NCI-H2196 (cell line): ENCODE measurements at regions not wholly inside any gene's neighbourhood (a gene's known extent, or its start where the extent isn't known, plus 50 kb on each side); places are given as distances from the start of the nearest gene placed in this dataset.

Experiments
- DNase-seq: peaks from one replicate; lab custom pipeline; 2025; ENCODE audit not compliant: unreplicated experiment; lab: John Stamatoyannopoulos, UW

DNA sequence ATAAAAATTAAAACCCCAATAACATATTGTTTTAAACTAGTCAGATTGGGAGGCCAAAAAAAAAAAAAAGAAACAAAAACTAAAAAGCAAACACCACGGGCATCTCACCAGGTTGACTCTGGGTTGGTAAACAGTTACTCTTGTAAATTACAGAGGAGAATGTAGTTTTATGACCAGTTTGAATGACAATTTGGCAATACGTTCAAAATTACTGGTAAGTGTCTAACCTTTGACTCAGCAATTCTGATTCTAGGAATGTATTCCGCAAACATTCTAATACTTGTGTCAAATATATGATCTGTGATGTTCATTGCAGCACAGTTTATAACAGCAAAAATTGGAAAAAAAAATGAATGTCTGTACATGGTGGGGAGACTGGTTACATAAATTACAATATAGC, 1376.0 kb downstream of the TBC1D22A start:
- DNase-seq, result no peak

DNA sequence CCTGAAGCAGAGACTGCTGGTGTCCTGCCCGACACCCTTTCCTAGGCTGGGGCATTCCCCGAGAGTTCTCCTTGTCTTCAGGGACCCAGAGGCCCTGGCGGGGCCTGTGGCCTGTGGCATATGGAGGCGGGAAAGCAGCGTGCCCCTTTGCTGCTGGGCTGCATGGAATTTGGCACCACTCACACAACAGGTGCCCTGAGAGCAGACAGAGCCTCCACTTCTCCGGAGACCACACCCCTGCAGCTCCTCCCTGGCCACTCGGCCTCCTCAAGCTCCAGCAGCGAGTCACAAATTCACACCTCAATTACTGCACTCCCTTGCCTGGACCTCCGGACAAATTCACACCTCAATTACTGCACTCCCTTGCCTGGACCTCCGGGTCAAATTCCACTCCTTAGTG, 1375.2 kb downstream of the TBC1D22A start:
- DNase-seq, result no peak

DNA sequence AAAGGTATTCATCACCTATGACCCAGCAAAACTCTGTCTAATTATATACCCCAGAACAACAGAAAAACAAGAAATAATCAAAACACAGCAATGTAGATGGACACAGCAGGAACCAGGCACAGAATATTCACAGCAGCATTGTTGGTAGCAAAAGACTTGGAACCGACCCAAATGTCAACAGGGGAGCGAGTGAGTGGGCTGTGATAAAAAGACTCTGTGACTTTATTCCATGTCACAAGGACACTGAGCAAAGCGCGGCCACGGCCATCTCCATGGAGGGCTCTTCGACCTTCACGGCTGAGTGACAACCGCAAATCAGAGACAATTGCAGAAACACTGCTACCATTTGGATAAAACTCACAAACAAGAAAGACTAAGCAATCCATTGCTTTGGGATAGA, 1373.1 kb downstream of the TBC1D22A start:
- no peak for DNase-seq

DNA sequence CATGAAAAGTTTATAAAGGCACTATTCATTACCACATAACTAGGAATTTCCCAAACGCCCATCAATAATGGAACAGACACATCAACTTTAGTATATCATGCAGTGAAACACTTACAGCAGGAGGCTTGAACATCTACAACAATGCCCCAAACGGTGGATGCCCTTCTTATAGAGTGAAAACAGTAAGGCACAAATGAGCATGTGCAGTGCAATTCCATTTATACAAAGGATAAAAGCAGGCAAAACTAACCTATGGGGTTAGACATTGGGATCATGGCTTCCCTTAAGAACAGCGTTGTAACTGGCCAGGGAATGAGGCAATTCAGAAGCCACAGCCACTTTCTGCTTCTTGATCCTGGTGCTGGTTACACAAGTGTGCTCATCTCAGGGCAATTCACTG, 1363.0 kb downstream of the TBC1D22A start:
- no peak for DNase-seq

DNA sequence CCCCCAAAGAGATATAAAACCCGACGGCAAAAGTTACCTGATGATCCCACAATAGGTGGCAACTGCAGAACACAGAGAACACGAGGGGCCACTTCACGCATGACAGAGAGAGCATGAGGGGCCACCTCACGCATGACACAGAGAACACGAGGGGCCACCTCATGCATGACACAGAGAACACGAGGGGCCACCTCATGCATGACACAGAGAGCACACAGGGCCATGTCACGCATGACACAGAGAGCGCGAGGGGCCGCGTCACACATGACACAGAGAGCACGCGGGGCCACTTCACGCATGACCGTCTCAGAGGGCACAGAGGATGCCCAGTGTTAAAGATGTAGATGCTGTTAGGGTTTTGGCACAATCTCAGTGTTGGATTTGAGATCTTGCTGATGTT, 1359.5 kb downstream of the TBC1D22A start:
- DNase-seq, result no peak

DNA sequence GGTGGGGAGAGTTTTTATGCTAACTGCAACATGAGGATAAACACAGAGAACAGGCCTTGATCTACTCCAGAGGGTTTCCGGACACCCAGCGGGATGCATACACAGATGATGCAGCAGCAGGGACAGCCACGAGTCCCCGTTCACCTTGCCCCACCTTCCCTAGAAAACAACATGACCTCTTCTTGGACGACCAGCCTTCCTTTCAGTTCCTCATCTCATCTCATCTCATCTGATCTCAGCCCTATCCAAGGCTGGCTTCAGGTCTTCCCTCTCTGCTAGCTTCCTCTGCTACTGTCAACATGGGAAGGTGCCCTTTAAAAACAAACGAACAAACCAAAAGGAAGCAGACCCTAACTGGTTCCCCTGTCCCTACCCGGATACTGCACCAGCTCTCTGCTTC, 1356.2 kb downstream of the TBC1D22A start:
- DNase-seq, result no peak

DNA sequence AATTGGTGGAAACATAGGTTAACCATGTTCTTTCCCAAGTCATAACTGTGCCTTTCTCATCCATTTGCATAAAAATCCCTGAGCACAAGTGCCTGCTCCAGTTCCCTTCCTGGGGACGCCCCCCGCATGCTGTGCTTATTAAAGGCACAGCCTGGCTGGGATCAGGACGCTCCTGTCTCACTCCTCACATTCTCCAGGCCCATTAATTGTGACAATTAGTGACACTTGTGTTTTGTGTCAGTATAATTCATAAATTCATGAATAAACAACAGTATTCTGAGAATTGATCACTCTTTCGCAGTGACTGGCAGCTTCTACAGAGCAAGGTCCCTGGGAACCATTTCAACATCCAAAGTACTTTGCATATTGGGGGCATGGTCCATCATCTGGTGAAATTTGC, 1354.4 kb downstream of the TBC1D22A start:
- no peak for DNase-seq

DNA sequence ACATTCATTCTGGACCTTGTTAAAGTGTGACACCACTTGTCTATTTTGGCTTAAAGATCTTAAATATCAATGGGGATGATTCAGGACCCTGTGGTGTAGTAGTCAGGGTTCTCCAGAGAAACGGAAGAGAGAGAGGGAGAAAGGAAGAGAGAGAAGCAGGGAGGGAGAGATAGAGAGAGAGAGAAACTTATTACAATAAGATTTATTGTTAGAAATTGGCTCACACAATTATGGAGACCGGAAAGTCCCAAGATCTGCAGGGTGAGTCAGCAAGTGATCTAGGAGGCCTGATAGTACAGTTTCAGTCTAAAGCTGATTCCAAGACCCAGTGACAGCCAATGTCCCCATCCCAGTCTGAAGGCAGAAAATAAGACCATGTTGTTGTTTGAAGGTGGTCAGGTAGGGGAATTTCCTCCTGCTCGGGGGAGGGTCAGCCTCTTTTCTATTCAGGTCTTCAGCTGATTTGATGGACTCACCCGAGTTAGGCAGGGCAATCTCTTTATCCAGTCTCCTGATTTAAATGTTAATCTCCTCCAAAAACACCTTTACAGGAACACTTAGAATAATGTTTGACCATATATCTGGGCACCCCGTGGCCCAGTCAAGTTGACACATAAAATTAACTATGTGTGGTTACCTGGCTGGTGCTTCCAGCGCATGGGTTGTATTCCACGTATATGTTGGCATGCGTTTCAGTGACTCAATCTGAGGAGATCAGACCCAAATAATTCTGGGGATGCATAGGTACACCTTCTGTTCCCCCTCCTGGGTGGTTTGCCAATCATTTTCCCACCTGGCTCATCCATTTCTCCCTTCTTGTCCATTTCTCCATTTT, 1350.5 kb downstream of the TBC1D22A start:
- DNase-seq, result no peak

DNA sequence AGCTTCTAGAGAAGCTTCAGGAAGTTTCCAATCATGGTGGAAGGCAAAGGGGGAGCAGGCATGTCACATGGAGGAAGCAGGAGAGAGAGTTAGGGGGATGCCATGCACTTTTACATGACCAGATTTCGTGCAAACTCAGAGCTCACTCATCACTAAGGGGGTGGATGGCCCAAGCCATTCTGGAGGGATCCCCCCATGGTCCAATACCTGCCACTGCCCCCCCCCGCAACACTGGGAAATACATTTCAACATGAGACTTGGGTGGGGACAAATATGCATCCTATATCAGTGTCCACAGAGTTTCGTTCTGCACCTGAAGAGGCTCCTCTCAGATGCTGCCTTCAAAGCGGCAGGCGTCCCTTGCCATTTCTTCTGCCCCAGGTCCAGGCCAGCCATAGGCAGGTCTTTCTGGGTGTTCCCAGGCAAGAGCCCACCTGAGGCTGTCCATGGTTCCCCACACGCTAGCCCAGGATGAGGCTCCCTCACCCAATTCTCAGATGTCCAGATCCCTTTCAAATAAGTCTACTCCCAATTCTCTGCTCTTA, 1344.3 kb downstream of the TBC1D22A start:
- no peak for DNase-seq

DNA sequence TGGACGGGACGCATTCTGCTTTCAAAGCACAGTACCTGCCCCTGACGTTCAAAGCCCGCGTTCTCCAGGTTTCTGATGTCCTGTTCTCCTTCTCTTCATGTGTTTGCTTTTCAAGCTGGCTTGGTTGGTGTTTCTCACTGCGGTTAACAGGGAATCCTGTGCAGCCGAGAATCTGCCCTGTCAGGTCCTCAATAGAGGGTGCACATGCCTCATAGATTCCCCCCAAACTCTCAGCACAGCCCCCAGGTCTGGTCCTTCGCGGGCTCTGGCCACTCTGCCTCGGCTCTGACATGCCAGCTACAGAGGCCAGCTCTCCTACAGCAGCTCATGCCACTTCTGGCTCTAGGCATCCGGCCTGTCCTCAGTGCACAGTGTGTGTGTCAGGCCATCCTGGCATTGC, 1343.8 kb downstream of the TBC1D22A start:
- no peak for DNase-seq

DNA sequence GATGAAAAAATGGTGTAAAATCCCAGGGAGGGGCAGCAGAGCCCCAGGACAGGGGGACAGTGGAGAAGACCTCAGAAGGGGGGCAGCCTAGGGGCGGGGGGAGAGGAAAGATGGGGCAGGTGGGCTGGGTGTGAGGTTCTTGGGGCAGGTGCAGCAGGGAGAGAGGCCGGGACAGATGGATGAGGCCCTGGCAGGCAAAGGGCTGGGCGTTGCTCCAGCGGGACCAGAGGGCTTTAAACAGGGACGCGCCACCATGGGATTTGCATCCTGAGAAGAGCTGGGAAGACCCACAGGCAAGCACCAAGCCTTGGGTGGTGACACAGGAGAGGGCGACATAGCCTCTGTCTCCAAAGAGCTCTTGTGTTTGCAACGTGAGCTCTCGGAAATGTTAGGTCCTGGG, 1342.8 kb downstream of the TBC1D22A start:
- no peak for DNase-seq

DNA sequence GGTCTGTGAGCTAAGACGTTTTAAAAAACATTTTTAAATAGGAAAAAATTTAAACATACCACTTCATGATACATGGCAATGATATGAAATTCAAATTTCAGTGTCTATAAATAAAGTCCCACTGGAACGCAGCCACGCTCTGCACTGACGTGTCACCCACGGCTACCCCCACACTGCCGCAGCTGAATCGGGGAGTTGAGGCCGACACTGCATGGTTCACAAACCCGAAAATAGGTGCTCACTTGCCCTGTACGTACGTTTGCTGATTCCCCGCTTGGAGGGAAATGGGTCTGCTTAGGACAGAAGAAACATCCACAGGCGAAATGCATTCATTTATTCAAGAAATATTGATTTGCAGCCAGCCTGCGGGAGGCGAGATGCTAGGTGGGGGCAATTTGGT, 1342.3 kb downstream of the TBC1D22A start:
- DNase-seq, result no peak

DNA sequence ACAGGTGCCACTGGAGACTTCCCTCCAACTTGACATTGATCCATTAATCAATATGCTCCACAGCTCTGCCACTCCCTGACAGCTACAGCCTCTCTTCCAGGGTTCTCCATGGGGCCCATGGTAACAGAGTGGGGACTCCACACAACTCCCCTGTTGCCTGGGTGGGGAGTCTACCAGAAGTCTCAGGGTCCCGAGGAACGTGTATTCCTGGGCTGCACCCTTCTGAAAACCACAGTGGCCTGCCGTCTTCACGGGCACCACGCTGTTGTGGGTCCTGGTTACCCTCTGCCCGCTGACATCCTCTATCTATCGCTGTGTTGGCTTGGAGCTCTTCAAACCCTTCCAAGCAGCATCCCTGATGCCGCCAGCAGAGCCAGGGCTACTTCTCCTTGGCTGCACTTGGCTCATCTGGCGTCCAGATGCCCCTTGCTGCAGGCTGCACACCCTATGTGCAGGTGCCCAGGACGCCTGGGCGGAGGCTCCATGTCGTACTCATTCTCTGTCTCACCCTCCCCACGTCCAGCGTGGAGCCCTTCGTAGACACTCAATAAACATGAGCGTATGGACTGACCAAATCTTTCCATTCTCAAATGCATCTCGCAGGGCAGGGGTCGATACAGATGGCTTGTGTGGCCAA, 1341.8 kb downstream of the TBC1D22A start:
- DNase-seq, result no peak

DNA sequence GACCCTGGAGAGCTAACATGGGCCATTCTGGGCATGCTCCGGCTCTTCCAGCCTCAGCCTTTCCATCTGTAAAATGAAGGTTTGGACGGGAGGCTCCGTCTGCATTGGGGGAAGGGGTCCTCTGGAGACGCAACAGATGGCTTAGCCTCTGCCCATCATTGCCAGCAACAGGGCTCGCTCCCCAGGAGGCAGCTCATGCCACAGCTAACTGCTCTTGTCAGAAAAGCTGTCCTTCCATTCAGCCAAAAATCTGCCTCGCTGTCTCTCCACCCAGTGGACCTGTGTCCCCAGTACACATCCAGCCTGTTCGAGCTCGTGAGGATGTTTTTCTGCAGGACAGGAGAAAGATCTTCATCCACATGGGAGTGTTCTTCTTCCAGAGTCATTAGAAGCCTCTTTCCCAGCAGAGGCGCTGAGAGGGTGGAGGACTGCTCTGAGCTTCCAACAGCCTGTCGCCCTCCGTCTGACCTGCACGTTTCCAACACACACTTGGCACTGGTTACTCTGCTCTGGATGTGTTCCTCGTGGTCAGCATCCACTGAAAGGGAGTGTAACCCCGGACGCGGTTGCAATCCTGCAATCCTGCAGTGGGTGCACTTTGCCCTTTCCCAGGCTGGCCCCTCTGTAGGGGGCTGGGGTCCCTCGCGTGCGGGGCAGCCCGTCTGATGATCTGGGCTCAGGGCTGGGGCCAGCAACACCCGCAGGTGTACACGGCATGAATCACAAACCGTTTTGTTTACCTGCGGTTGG, 1340.9 kb downstream of the TBC1D22A start:
- no peak for DNase-seq

DNA sequence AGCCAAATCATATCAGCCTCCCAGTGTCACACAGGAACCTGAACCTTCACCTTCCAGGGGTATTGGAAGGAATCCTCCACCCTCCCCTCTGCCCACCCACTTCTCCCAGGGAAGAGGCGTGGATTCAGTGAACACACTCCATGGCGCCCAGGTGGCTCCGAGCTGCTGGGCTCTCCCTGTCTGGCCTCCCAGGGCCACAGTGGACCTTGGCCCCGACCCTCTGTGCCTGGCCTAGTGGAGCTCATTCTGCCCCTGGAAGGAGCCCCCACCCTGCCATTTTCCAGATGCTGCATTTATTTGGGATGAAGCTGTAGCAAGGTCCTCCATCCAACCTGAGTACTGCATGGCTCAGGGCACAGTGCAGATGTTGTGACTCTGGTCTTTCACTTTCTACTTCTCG, 1340.1 kb downstream of the TBC1D22A start:
- no peak for DNase-seq

DNA sequence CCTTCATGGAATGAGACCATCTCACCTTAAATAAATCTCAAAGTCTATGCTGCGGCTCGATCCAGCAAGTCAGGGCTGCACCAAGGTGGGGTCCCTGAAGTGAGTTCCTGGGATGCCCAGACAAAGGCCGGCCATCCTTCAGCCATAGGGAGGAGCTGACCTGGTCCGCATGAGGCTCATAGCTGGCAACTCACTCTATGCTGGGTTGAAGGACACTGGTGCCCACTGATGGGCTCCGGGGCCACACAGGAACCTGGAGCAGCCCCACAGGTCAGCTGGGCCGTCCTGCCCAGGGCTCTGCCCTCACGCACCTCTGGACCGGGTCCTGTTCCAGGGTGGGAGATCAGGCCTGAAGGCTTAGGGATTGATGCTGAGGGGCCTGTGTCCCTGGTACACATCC, 1339.3 kb downstream of the TBC1D22A start:
- no peak for DNase-seq

DNA sequence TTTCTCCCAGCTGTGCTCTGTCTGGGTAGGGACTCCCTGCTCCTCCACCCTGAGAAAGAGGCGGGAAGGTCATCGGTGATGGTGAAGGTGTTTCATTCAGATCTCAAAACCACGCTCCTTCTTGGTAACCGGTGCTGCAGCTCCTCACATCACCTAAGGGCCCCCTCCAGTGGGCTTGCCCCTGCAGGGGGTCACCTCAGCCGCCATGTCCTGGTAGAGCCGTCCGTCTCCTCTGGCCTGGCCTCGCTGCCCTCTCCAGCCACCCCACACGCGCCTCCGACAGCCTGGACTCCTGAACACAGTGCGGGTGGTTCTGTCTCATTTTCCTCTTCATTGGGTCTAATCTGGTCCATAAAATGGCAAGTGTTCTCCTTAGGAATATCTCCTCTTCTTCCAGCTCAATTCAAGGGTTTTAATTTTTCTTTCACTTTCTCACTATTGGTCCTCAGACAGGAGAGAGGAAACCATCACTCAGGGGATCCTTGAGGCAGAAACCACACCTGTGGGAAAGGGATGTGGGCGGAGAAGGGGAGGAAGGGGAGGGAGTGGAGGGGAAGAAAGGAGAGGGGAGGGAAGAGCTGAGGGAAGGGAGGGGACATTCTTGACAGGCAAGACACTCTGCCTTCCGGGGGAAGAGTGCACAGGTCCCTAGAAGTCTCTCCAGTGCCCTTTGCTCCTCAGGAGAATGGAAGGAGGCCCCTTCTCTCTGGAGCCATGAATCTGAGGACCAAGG, 1338.4 kb downstream of the TBC1D22A start:
- DNase-seq, result no peak

DNA sequence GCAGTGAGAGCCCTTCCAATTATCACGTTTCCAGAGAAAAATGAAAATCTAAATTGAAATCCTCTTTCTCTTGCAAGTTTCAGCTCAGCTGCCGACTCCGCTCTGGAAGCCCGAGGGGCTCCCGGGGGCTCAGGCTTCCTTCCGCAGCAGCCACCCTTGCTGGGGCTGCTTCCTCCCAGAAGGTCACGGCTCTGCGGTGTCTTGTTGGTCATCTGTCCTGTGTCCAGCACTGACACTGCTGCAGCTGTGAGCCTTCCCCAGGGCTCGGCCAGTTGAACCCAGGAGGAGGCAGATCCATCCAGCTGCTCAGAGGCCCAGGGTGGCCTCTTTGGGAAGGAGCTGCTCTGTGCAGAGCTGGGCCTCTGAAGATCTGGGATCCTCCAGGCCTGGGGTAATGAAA, 1337.2 kb downstream of the TBC1D22A start:
- DNase-seq, result no peak

DNA sequence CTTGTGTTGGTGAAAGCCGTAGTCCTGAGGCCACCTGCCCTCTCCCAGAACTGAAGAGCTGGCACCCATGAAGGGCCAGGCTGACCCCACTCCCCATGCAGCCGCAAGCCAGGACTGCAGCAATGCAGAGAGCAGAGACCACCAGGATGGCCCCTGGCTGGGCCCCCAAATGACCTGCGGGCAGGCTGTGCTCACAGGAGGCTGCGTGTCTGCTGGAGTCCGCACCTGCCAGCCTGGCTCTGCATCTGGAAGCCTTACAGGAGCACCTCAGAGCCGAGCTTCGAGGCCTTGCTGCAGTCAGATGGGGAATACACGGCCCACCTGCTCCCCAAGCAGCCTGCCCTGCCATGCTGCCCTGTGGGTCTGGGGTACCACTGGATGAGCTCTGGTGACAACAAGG, 1336.8 kb downstream of the TBC1D22A start:
- no peak for DNase-seq

DNA sequence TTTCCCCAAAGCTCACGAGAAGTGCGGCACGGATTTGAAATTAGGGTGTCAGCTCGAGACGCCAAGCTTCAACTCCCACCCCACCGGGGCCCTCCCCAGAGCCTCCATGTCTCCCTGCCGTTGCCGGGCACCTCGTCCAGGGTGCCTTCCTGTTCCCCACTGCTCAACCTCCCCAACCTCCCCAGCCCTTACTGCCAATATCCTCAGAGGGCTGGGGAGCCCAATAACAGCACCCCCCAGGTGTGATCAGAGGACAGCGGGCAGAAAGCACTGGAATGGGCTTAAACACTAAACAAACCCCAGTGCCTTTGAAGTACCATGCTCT, 1336.4 kb downstream of the TBC1D22A start:
- no peak for DNase-seq

DNA sequence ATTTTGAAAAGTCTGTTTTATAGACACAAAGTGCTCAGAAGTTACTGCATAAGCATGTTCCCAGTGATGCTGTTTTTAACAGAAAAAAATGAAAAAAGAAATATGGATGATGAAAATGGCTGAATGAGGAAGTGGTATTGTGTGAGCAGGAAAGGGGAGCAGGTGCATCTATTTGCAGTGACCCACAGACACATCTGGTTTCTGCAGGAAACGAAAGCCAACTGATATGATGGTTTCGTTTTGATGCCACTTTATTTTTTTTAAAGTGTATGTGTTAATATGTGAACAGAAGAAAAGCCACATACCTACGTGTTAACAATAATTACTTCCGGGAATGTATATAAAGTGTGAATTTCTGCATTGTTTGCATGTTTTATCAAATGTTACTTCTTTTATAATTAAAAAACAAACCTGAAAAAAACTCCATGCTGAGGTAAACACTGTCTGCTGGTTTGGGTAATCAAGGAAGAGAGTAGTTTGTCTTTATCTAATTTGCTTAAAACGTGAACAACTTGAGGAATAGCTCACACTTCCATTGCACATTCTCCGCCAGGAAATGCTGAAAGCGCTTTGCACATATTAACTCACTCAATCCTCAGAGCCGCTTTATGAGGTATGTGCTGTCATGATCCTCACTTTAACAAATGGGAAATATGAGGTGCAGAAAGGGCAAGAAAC, 1335.9 kb downstream of the TBC1D22A start:
- no peak for DNase-seq
